NCI-H748 treated with DMSO at 0.1 percent for 48 hours (cell line): ENCODE measurements at regions not wholly inside any gene's neighbourhood (a gene's known extent, or its start where the extent isn't known, plus 50 kb on each side); places are given as distances from the start of the nearest gene placed in this dataset.
"Not testable (repeated sequence)": the region's sequence is repeated elsewhere in the genome, so short reads cannot be mapped to it uniquely, and the experiment has no call there.

Experiments used
- DNase-seq: peaks from one replicate; lab custom pipeline; 2025; lab: John Stamatoyannopoulos, UW

GRCh38 chr12:60501124-60501729, 905.4 kb downstream of the SLC16A7 start:
- no peak for DNase-seq

GRCh38 chr12:60522684-60523400, 927.0 kb downstream of the SLC16A7 start:
- no peak for DNase-seq

- no peak for DNase-seq
Observed at GRCh38 chr12:60529261-60529660, 933.4 kb downstream of the SLC16A7 start.

GRCh38 chr12:60529723-60530122, 933.9 kb downstream of the SLC16A7 start:
- DNase-seq: no peak

GRCh38 chr12:60535363-60535762, 939.5 kb downstream of the SLC16A7 start:
- no peak for DNase-seq

- no peak for DNase-seq
Observed at GRCh38 chr12:60539592-60539991, 943.8 kb downstream of the SLC16A7 start.

- DNase-seq: no peak
Observed at GRCh38 chr12:60568914-60569313, 973.1 kb downstream of the SLC16A7 start.

GRCh38 chr12:60577607-60578006, 981.8 kb downstream of the SLC16A7 start:
- peak; percentile 4 for DNase-seq

- not testable (repeated sequence) for DNase-seq
Observed at GRCh38 chr12:60587664-60588063, 991.8 kb downstream of the SLC16A7 start.

GRCh38 chr12:60594035-60594711, 998.3 kb downstream of the SLC16A7 start:
- no peak for DNase-seq

- DNase-seq: no peak
Observed at GRCh38 chr12:60602601-60603000, 1006.8 kb downstream of the SLC16A7 start.

GRCh38 chr12:60603475-60603874, 1007.6 kb downstream of the SLC16A7 start:
- DNase-seq: not testable (repeated sequence)

- no peak for DNase-seq
Observed at GRCh38 chr12:60616400-60616799, 1020.6 kb downstream of the SLC16A7 start.

- DNase-seq: no peak
Observed at GRCh38 chr12:60630796-60631195, 1035.0 kb downstream of the SLC16A7 start.

- no peak for DNase-seq
Observed at GRCh38 chr12:60644076-60644475, 1048.2 kb downstream of the SLC16A7 start.

GRCh38 chr12:60666895-60667294, 1071.1 kb downstream of the SLC16A7 start:
- DNase-seq: no peak

GRCh38 chr12:60672949-60673348, 1077.1 kb downstream of the SLC16A7 start:
- DNase-seq: no peak

- no peak for DNase-seq
Observed at GRCh38 chr12:60684988-60685655, 1089.3 kb downstream of the SLC16A7 start.

GRCh38 chr12:60689137-60689536, 1093.3 kb downstream of the SLC16A7 start:
- no peak for DNase-seq

- no peak for DNase-seq
Observed at GRCh38 chr12:60693019-60693626, 1097.3 kb downstream of the SLC16A7 start.

- DNase-seq: no peak
Observed at GRCh38 chr12:60704171-60704914, 1108.5 kb downstream of the SLC16A7 start.
